ENCODE measurements at regions not wholly inside any gene's neighbourhood (a gene's known extent, or its start where the extent isn't known, plus 50 kb on each side); places are given as distances from the start of the nearest gene placed in this dataset.

- Histone ChIP-seq H3K4me1 (ENCODE audit: control insufficient read depth in 1 of 2, insufficient read depth in 2 of 2, low read length in 2 of 2) (no peaks in the 10 kb centered on the region), H3K9me3 (ENCODE audit: control insufficient read depth in 1 of 2, insufficient read depth in 1 of 2, low read depth in 1 of 2, low read length in 2 of 2) (peaks cover 0 to 8% of the 10 kb centered on the region in 2 experiments; a peak in 2 of 4 replicates), H3K27me3 (ENCODE audit: insufficient read depth, low read length) (no peaks in the 10 kb centered on the region), H2AFZ (ENCODE audit: low read depth, low read length, poor library complexity, severe bottlenecking) (no peak overlapping the region), H3K9me2 (ENCODE audit: insufficient read depth) (no peaks in the 10 kb centered on the region), H3K4me3 (replicated peaks in 1 of 2; ENCODE audit: low read depth in 1 of 2, low read length in 2 of 2) (no peak overlapping the region), H3K27ac (ENCODE audit: low read depth, low read length) (no peak overlapping the region), H4K20me1 (ENCODE audit: insufficient read depth) (no peaks in the 10 kb centered on the region), H3K9ac (ENCODE audit: low read length) (no peak overlapping the region), H3K36me3 (ENCODE audit: control insufficient read depth in 1 of 2, insufficient read depth in 2 of 2, low read length in 2 of 2) (no peaks in the 10 kb centered on the region), H3K79me2 (ENCODE audit: insufficient read depth, low read length) (no peaks in the 10 kb centered on the region), H3K4me2 (ENCODE audit: low read length) (no peak overlapping the region)
- intact Hi-C loops (cut with micrococcal nuclease), result no loop called here
- ChIA-PET RAD21 (ENCODE audit: low non-redundant PET in 1 of 2, low total read pairs in 2 of 2, uncharacterized antibody in 2 of 2, unreplicated experiment in 2 of 2) (no interaction called here), POLR2A (no interaction called here), CTCF (no interaction called here)
- no TSS peak for BruUV-seq (replicated peaks)
- DNase-seq (ENCODE audit: low read depth, low spot score) (no peak), ATAC-seq (no peak)
- TF ChIP-seq ZBTB33 (IDR thresholded peaks at IDR 0.05; ENCODE audit: extremely low read depth, insufficient replicate concordance, low read length) (no peak), POLR2A (IDR thresholded peaks at IDR 0.05; ENCODE audit: borderline replicate concordance, extremely low read depth, insufficient read depth, insufficient read length) (no peak), RAD21 (IDR thresholded peaks at IDR 0.05; ENCODE audit: low read depth) (no peak), ZNF274 (IDR thresholded peaks at IDR 0.05; ENCODE audit: low read depth, low read length) (no peak), POLR2AphosphoS5 (IDR thresholded peaks at IDR 0.05; ENCODE audit: low read depth, low read length) (no peak), CBX3 (IDR thresholded peaks at IDR 0.05; ENCODE audit: low read depth) (no peak), EZH2phosphoT487 (IDR thresholded peaks at IDR 0.05; ENCODE audit: borderline replicate concordance) (no peak), CTCF (IDR thresholded peaks at IDR 0.05 in 2 of 3, conservative IDR thresholded peaks at IDR 0.05 in 1 of 3; ENCODE audit: borderline replicate concordance in 1 of 3, insufficient read depth in 1 of 3, low read depth in 2 of 3, low read length in 2 of 3) (no peak), CEBPB (IDR thresholded peaks at IDR 0.05; ENCODE audit: low read depth) (no peak), YY1 (IDR thresholded peaks at IDR 0.05; ENCODE audit: extremely low read depth, insufficient replicate concordance, low read depth, low read length) (no peak), SIN3A (IDR thresholded peaks at IDR 0.05; ENCODE audit: low read depth) (no peak), ELF1 (IDR thresholded peaks at IDR 0.05; ENCODE audit: borderline replicate concordance, low read depth) (no peak), TCF7L2 (IDR thresholded peaks at IDR 0.05; ENCODE audit: borderline replicate concordance, extremely low read depth, insufficient read depth, insufficient read length) (no peak), REST (IDR thresholded peaks at IDR 0.05; ENCODE audit: low read depth) (no peak), SRF (IDR thresholded peaks at IDR 0.05; ENCODE audit: low read depth) (no peak), EGR1 (IDR thresholded peaks at IDR 0.05; ENCODE audit: low read depth) (no peak), SP1 (IDR thresholded peaks at IDR 0.05; ENCODE audit: low read depth) (no peak), FOSL1 (IDR thresholded peaks at IDR 0.05; ENCODE audit: low read depth) (no peak)
Measured at GRCh38 chr14:40955131-40955505, 651.6 kb upstream of the LRFN5 start.
